ENCODE measurements at regions not wholly inside any gene's neighbourhood (a gene's known extent, or its start where the extent isn't known, plus 50 kb on each side); places are given as distances from the start of the nearest gene placed in this dataset.
"Not testable (repeated sequence)": the region's sequence is repeated elsewhere in the genome, so short reads cannot be mapped to it uniquely, and the experiment has no call there.

GRCh38 chr7:106372126-106372525 lies 87.3 kb upstream of the NAMPT start:
- H3K27ac Mint-ChIP-seq: no peak overlapping the region
- intact Hi-C loops (cut with micrococcal nuclease): no loop called here
- DNase-seq (ENCODE audit: low spot score): no peak
- H3K36me3 Mint-ChIP-seq (ENCODE audit: low read depth): no peaks in the 10 kb centered on the region
- H3K4me1 Mint-ChIP-seq (ENCODE audit: low read depth): peaks cover 24% of the 10 kb centered on the region
- no peaks in the 10 kb centered on the region for H3K27me3 Mint-ChIP-seq (ENCODE audit: insufficient read depth)
- no peak overlapping the region for H3K4me3 Mint-ChIP-seq
- H3K9me3 Mint-ChIP-seq: no peaks in the 10 kb centered on the region

DNA sequence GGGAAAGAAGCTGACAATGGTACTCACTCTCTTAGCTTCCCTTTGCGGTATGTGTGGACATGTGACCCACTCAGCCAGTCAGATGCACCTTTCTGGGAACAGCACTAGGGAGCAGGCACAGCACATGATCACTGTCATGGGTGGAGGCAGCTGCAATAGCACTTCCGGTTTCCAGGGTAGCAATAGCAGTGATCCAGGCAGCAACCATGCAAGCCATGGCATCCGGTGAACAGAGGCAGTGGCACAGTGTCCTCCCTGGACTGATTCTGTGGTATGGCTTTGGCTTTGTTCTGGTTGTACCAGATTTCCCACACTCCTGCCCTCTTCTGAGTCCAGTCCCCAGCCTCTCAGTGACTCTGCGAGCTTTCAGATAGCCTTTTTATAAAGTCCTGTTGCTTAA lies 86.8 kb upstream of the NAMPT start:
- intact Hi-C loops (cut with micrococcal nuclease): no loop called here
- no peaks in the 10 kb centered on the region for H3K9me3 Mint-ChIP-seq
- no peak overlapping the region for H3K27ac Mint-ChIP-seq
- H3K4me3 Mint-ChIP-seq: no peak overlapping the region
- no peaks in the 10 kb centered on the region for H3K36me3 Mint-ChIP-seq (ENCODE audit: low read depth)
- H3K27me3 Mint-ChIP-seq (ENCODE audit: insufficient read depth): no peaks in the 10 kb centered on the region
- DNase-seq (ENCODE audit: low spot score): no peak
- peaks cover 28% of the 10 kb centered on the region for H3K4me1 Mint-ChIP-seq (ENCODE audit: low read depth)

- intact Hi-C loops (cut with micrococcal nuclease): no loop called here
Observed at GRCh38 chr7:106370542-106370941, 85.8 kb upstream of the NAMPT start.

GRCh38 chr7:106369816-106370215 lies 85.0 kb upstream of the NAMPT start:
- Mint-ChIP-seq H3K4me1 (ENCODE audit: low read depth) (peaks cover 36% of the 10 kb centered on the region), H3K27ac (no peak overlapping the region), H3K9me3 (no peaks in the 10 kb centered on the region), H3K27me3 (ENCODE audit: insufficient read depth) (no peaks in the 10 kb centered on the region), H3K36me3 (ENCODE audit: low read depth) (no peaks in the 10 kb centered on the region), H3K4me3 (no peak overlapping the region)
- intact Hi-C loops (cut with micrococcal nuclease): no loop called here
- DNase-seq (ENCODE audit: low spot score): no peak

More at GRCh38 chr7:106370542-106370941, 85.8 kb upstream of the NAMPT start:
- H3K27ac Mint-ChIP-seq: no peak overlapping the region
- H3K36me3 Mint-ChIP-seq (ENCODE audit: low read depth): no peaks in the 10 kb centered on the region
- H3K9me3 Mint-ChIP-seq: no peaks in the 10 kb centered on the region
- peaks cover 30% of the 10 kb centered on the region for H3K4me1 Mint-ChIP-seq (ENCODE audit: low read depth)
- H3K4me3 Mint-ChIP-seq: no peak overlapping the region
- DNase-seq (ENCODE audit: low spot score): no peak
- H3K27me3 Mint-ChIP-seq (ENCODE audit: insufficient read depth): no peaks in the 10 kb centered on the region

DNA sequence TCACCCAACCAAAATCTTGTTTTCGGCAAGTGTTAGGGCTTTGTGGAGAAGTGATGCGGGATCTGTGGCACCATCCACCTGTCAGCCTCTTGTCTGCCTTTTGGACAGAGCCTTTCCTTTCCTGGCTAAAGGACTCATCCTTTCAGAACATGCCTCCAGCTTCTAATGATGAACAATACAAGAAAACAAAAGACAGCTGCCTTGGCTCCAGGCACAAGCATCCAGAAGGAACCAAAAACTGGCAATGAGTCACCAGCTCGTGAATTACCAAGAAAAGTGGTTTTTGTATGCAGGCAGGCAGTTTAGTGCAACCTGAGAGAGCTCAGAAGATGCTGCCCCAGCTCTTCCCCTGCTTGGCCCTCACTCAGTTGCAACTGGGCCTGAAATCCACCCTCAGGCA lies 84.6 kb upstream of the NAMPT start:
- no peak for DNase-seq (ENCODE audit: low spot score)
- intact Hi-C loops (cut with micrococcal nuclease): no loop called here
- no peak overlapping the region for H3K4me3 Mint-ChIP-seq
- no peaks in the 10 kb centered on the region for H3K9me3 Mint-ChIP-seq
- H3K27ac Mint-ChIP-seq: no peak overlapping the region
- no peaks in the 10 kb centered on the region for H3K27me3 Mint-ChIP-seq (ENCODE audit: insufficient read depth)
- H3K4me1 Mint-ChIP-seq (ENCODE audit: low read depth): peaks cover 36% of the 10 kb centered on the region
- H3K36me3 Mint-ChIP-seq (ENCODE audit: low read depth): no peaks in the 10 kb centered on the region

DNA sequence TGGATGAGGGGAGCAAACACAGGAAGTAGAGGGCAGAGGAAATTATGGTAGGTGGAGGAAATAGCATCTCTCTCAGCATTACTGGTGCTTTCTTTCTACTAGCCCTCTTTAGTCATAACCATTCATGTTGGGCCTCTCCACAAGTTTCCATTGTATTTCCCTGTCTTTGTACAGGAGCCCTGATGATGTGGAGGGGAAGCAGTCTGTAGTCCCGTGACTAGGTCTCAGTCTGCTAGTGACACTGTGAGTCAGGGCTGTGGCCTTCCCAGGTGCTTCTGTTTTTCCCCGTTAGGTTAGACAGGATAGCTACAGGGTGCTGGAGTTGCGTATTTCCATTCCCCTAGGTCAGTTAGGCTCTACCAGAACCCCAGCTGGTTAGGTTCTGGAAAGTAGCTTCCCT lies 82.9 kb upstream of the NAMPT start:
- peak overlapping the region; percentile 35 for H3K27ac Mint-ChIP-seq
- H3K27me3 Mint-ChIP-seq (ENCODE audit: insufficient read depth): no peaks in the 10 kb centered on the region
- no peaks in the 10 kb centered on the region for H3K36me3 Mint-ChIP-seq (ENCODE audit: low read depth)
- peaks cover 2% of the 10 kb centered on the region for H3K9me3 Mint-ChIP-seq
- peaks cover 36% of the 10 kb centered on the region for H3K4me1 Mint-ChIP-seq (ENCODE audit: low read depth)
- intact Hi-C loops (cut with micrococcal nuclease): loop anchor here (1.0 to 2.0 kb wide), 3 partner anchors 15 to 38 kb away; no protein-coding TSS in a partner anchor
- DNase-seq (ENCODE audit: low spot score): no peak
- no peak overlapping the region for H3K4me3 Mint-ChIP-seq

GRCh38 chr7:106367018-106367420 lies 82.2 kb upstream of the NAMPT start:
- intact Hi-C loops (cut with micrococcal nuclease): loop anchor here (1.0 to 2.0 kb wide), 3 partner anchors 16 to 38 kb away; no protein-coding TSS in a partner anchor
- no peak overlapping the region for H3K4me3 Mint-ChIP-seq
- no peak for DNase-seq (ENCODE audit: low spot score)
- no peaks in the 10 kb centered on the region for H3K27me3 Mint-ChIP-seq (ENCODE audit: insufficient read depth)
- H3K36me3 Mint-ChIP-seq (ENCODE audit: low read depth): no peaks in the 10 kb centered on the region
- peaks cover 8% of the 10 kb centered on the region for H3K9me3 Mint-ChIP-seq
- H3K27ac Mint-ChIP-seq: peak overlapping the region; percentile 35
- H3K4me1 Mint-ChIP-seq (ENCODE audit: low read depth): peaks cover 36% of the 10 kb centered on the region

DNA sequence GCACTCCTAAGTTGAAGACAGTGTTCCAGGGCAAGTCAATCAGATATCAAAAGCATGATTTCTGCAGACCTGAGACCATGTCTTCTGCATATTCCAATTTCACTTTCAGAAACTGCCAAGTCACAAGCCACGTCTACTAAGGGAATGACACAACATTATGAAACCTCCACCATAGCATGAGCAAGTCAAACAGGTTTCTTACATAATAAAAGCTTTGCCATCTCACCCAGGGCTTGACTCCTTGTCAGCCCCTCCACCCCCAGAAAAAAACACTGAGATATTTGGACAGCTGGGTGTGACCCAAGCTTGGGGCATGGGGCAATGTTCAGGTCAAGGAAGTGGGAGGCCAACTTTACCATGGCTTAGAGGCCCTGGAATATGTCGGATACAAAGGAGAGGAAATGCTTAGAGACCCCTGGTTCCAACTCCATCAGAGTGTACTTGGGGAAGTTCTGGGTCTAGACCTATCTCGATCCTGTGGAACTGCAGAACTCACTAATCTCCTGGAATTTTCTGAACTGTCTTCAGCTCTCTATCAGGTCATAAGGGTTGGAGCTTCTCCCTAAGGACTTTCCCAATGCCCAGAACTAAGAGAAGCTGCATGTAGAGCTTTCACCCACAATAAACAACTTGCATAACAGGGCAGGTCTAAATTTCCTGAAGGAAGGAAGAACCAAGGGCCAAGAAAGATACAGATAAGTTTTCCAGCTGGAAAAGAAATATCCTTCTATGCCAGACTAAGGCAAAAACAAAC lies 80.6 kb upstream of the NAMPT start:
- DNase-seq (ENCODE audit: low spot score): no peak
- no peak overlapping the region for H3K4me3 Mint-ChIP-seq

GRCh38 chr7:106362507-106362906 lies 77.7 kb upstream of the NAMPT start:
- Mint-ChIP-seq H3K9me3 (peaks cover 34% of the 10 kb centered on the region), H3K4me1 (ENCODE audit: low read depth) (peaks cover 24% of the 10 kb centered on the region)
- H3K36me3 Mint-ChIP-seq (ENCODE audit: low read depth); intact Hi-C loops (cut with micrococcal nuclease); DNase-seq (ENCODE audit: low spot score); H3K27me3 Mint-ChIP-seq (ENCODE audit: insufficient read depth); H3K4me3 Mint-ChIP-seq; H3K27ac Mint-ChIP-seq: not testable (repeated sequence)

More for the DNA sequence above, 80.6 kb upstream of the NAMPT start:
- H3K4me1 Mint-ChIP-seq (ENCODE audit: low read depth): peaks cover 36% of the 10 kb centered on the region
- peaks cover 21% of the 10 kb centered on the region for H3K9me3 Mint-ChIP-seq
- no peak overlapping the region for H3K27ac Mint-ChIP-seq
- H3K36me3 Mint-ChIP-seq (ENCODE audit: low read depth): no peaks in the 10 kb centered on the region
- H3K27me3 Mint-ChIP-seq (ENCODE audit: insufficient read depth): peaks cover 2% of the 10 kb centered on the region
- intact Hi-C loops (cut with micrococcal nuclease): loop anchor here (1.0 to 2.0 kb wide), 2 partner anchors 17 to 79 kb away; no protein-coding TSS in a partner anchor

GRCh38 chr7:106358103-106358663 lies 73.4 kb upstream of the NAMPT start:
- H3K4me3 Mint-ChIP-seq: no peak overlapping the region
- H3K27me3 Mint-ChIP-seq (ENCODE audit: insufficient read depth): peaks cover 10% of the 10 kb centered on the region
- DNase-seq (ENCODE audit: low spot score): no peak
- intact Hi-C loops (cut with micrococcal nuclease): no loop called here
- peaks cover 14% of the 10 kb centered on the region for H3K4me1 Mint-ChIP-seq (ENCODE audit: low read depth)
- H3K27ac Mint-ChIP-seq: no peak overlapping the region
- H3K36me3 Mint-ChIP-seq (ENCODE audit: low read depth): peaks cover 1% of the 10 kb centered on the region
- H3K9me3 Mint-ChIP-seq: peaks cover 46% of the 10 kb centered on the region

DNA sequence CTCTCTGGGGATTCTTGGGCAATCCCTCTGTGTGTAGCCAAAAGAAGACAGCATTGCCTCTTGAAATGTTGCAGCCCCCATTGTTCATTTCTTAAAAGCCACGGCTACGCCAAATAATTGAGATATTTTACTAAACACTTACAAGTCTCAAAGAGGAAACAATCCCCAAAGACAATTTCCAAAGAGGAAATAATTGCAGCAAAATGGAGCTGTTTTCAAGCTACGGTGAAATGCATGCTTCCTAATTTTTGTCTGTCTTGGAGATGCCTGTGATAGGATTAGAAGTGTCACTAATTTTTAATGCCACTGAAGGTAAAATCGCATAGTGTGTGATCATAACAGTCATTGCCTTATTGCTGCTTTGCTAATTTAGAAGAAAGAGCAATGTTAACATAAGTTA lies 72.9 kb upstream of the NAMPT start:
- intact Hi-C loops (cut with micrococcal nuclease): no loop called here
- no peak overlapping the region for H3K4me3 Mint-ChIP-seq

GRCh38 chr7:106354822-106355221 lies 70.0 kb upstream of the NAMPT start:
- intact Hi-C loops (cut with micrococcal nuclease): no loop called here
- Mint-ChIP-seq H3K9me3 (peaks cover 30% of the 10 kb centered on the region), H3K4me3 (no peak overlapping the region), H3K36me3 (ENCODE audit: low read depth) (peaks cover 6% of the 10 kb centered on the region), H3K4me1 (ENCODE audit: low read depth) (peaks cover 14% of the 10 kb centered on the region), H3K27me3 (ENCODE audit: insufficient read depth) (peaks cover 7% of the 10 kb centered on the region), H3K27ac (no peak overlapping the region)
- DNase-seq (ENCODE audit: low spot score): no peak

More for the DNA sequence above, 72.9 kb upstream of the NAMPT start:
- H3K4me1 Mint-ChIP-seq (ENCODE audit: low read depth): peaks cover 14% of the 10 kb centered on the region
- peaks cover 49% of the 10 kb centered on the region for H3K9me3 Mint-ChIP-seq
- no peak overlapping the region for H3K27ac Mint-ChIP-seq
- peaks cover 1% of the 10 kb centered on the region for H3K36me3 Mint-ChIP-seq (ENCODE audit: low read depth)
- DNase-seq (ENCODE audit: low spot score): no peak
- peaks cover 10% of the 10 kb centered on the region for H3K27me3 Mint-ChIP-seq (ENCODE audit: insufficient read depth)

GRCh38 chr7:106353944-106354343 lies 69.2 kb upstream of the NAMPT start:
- DNase-seq (ENCODE audit: low spot score): no peak
- intact Hi-C loops (cut with micrococcal nuclease): no loop called here
- H3K4me3 Mint-ChIP-seq: no peak overlapping the region
- peaks cover 30% of the 10 kb centered on the region for H3K9me3 Mint-ChIP-seq
- H3K4me1 Mint-ChIP-seq (ENCODE audit: low read depth): peaks cover 14% of the 10 kb centered on the region
- H3K27ac Mint-ChIP-seq: no peak overlapping the region
- H3K27me3 Mint-ChIP-seq (ENCODE audit: insufficient read depth): peaks cover 5% of the 10 kb centered on the region
- H3K36me3 Mint-ChIP-seq (ENCODE audit: low read depth): peaks cover 10% of the 10 kb centered on the region

All from activated T-helper 1 cell treated with anti-CD3 and anti-CD28 coated beads, Interleukin-12 subunit alpha, Interleukin-12 subunit beta, Interleukin-2, Interleukin-4 antibody, amounts not matched to agents 30 ng/mL and 10 ng/mL and 1 ng/mL, durations not matched to agents 14 hours and 24 hours and 36 hours (primary cell).